GM21528 (cell line): ENCODE measurements at regions not wholly inside any gene's neighbourhood (a gene's known extent, or its start where the extent isn't known, plus 50 kb on each side); places are given as distances from the start of the nearest gene placed in this dataset.

Source experiments
- ATAC-seq: cut with Tn5 transposase; IDR thresholded peaks from one replicate; pipeline ENCODE4 v1.9.1; 2021; ENCODE audit warnings: mild to moderate bottlenecking, moderate library complexity; ENCODE audit not compliant: unreplicated experiment, low FRiP score

DNA sequence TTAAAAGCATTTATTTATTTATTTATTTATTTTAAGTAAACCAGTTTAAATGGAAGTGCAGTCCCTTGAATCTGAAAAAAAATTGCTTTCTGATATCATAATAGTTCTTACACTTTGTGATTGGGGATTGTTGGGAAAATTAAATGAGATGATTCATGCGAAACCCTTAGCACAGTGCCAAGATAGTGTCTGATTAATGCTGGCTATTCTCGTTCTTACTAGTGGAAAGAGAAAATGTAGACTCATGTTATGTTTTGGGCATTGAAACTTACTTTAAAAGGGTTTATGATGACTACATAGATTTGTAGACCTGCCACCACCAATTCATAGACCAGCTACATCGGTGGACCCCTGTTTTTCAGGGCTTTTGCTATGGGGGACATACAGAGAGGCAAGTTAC lies 229.2 kb upstream of the ZFP64 start:
- no peak for ATAC-seq

DNA sequence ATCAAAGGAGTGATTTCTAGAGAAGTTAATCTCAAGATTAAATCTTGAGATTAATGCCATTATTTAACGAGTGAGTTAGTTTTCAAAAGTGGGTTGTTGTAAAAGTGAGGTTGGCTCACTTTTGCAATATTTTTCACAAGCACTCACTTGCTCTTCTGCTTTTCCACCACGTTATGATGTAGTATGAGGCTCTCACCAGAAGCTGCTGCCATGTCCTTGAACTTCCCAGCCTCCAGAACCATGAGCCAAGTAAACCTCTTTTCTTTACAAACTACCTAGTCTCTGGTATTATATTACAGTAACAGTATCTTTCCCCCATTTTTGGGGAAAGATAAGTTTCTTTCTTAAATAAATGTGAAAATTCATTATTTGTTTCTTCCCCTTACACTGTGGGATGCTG lies 227.6 kb upstream of the ZFP64 start:
- no peak for ATAC-seq

DNA sequence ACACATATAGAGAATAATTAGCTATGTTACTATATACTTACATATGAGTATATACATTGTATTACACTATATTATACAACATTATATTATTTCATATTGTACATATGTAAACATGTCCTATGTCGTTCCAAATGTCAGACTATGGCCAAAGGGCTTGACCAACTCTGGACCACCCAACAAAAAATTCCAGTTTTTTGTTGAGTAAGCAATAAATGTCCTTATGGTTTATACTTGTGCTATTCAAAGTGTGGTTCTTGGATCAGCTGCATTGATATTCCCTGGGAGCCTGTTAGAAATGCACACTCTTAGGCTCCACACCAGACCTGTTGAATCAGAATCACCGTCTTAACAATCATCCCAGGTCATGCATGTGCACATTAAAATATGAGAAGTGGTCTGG lies 225.4 kb upstream of the ZFP64 start:
- no peak for ATAC-seq

DNA sequence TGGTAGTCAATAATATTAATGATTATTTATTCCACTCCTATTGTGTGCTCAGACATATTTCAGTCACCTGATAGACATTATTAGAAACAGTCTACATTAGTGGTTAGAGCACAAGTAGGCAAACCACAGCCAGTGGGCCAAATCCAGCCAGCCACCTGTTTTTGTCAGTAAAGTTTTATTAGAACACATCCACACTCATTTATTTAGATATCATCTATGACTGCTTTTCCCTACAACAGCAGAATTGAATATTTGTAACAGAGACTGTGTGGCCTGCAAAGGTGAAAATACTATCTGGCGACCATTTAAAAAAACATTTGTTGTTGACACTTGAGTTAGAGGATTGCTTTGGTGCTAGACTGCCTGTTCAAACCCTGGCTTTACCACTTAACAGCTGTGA lies 220.0 kb upstream of the ZFP64 start:
- no peak for ATAC-seq

DNA sequence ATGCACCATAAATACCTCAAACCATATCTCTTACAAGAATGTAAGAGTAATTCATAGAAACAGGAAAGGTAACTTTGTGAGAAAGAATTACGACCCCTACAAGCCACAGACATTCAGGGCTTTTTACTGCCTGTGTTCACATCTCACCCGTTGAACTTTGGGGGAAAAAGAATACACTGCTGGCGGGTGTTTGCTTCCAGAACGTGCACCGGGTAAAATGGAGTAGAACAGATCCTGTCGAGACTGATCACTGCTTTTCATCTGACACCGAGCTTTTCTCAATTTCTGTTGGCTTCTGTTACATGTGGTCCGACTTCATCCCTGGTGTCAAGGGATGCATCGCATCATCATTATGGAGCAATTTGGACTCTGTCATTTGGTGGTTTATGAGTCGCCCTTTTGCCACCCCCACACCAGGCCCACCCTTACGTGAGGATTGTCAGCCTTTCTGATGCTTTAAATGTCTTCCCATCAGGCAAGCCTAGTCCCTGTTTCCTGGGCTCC lies 219.2 kb upstream of the ZFP64 start:
- ATAC-seq, result no peak

DNA sequence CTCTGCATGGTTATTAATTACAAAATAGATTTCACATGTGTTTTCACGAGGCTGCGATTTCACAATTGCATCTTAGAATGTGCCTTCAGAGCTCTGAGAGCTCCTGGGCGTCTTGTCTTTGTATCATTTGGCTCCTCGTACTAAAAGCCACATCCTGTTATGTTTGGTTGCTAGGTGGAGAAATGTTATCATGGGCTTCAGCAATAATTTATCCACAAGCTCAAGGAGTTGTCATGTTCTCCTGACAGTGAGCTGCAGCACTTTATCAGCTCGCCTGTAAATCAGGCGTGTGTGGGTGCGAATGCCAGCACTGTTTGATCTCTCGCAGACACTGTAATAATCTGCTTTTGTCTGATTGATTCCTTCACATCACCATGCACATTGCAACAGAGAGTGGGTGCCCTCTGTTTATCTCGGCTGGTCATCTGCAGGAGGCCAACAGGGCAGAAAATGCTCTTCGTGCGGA lies 218.6 kb upstream of the ZFP64 start:
- no peak for ATAC-seq

DNA sequence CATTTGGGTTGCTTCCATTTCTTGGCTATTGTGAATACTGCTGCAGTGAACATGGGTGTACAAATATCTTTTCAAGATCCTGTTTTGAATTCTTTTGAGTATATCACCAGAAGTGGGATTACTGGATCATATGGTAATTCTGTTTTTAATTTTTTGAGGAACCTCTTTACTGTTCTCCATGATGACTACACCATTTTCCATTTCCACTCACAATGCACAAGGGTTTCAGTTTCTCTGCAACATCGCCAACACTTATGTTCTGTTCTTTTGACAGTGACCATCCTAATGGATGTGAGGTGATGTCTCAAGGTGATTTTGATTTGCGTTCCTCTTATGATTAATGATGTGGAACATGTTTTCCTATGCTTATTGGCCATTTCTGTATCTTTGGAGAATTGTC lies 214.4 kb upstream of the ZFP64 start:
- no peak for ATAC-seq

DNA sequence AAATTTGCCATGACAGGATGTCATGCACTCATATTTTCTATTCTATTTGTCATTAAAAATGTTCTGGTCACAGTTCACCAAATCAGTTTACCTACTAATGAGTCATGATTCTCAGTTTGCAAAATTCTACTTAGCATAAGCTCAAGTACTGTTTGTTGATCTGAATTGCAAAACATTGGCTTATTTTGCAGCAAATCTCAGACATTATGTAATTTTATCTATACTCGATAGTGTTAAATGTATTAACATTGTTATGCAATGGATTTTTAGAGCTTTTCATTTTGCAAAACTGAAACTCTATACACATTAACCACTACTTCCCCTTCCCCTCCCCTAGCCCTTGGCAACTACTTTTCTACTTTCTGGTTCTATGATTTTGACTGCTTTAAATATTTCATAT lies 213.8 kb upstream of the ZFP64 start:
- peak; percentile 79 for ATAC-seq

DNA sequence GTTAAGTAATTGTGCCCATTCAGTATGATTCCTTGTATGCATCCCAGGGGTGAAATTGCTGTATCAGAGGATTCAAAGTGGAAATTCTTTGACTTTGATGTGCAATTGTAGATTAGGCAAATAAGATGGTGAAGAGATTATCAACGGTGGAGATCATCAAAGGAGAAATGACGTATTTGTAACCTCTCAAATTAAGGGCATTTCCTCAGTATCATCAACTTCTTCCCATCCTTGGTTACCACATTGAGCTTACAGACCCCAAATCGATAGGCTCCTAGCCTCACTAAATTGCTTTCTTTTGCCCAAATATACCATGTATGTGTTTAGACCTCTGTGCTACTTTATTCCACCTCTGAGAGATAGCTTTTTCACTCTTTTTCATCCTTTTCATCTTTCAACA lies 213.1 kb upstream of the ZFP64 start:
- no peak for ATAC-seq

DNA sequence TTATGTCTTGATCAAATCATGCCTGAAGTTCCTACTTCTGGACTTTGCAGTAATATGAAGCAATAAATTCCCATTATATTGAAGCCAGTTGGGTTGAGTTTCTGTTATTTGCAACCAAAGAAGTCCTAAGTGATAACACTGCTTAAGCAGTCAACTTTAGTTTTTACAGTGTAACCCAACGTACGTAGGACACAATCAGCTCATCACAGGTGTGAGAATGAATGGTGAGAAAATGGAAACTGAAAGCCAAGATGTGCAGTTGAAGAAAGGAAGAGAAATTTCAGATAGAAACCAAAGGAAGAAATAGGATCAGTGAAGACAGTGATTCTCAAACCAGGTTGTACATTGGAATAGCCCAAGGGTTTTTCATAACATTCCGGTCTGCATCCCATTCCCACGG lies 211.4 kb upstream of the ZFP64 start:
- no peak for ATAC-seq

DNA sequence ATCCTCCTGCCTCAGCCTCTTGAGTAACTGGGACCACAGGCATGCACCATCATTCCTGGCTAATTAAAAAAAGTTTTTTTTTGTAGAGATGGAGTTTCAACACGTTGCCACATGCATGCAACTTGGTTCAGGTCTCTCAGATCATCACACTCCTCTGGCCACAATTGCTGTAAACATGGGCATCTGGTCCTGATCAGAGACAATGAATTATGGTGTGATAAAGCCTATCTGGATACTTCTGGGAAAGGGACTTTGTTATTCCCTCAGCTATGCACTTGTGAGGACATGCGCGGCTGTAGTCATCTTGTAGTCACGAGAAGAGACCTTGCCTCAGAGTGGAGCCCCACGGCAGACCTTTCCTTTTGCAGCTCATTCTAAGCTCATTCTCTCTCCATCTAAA lies 210.9 kb upstream of the ZFP64 start:
- ATAC-seq, result no peak

DNA sequence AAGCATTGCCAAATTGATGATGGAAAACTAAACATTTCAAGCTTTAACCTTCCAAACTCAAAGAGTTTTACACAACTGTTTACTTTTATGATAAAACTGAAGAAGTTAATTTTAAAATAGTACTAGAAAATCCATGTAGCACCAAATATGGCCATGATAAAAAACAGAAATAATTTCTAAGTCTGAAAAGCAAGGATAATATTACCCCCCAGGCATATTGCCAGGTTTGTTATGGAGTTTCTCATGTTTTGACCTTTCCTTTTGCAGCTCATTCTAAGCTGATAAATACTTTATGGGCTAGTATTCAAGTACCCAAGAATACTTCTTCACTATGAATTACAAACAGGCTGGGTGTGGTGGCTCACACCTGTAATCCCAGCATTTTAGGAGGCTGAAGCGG lies 209.9 kb upstream of the ZFP64 start:
- no peak for ATAC-seq

DNA sequence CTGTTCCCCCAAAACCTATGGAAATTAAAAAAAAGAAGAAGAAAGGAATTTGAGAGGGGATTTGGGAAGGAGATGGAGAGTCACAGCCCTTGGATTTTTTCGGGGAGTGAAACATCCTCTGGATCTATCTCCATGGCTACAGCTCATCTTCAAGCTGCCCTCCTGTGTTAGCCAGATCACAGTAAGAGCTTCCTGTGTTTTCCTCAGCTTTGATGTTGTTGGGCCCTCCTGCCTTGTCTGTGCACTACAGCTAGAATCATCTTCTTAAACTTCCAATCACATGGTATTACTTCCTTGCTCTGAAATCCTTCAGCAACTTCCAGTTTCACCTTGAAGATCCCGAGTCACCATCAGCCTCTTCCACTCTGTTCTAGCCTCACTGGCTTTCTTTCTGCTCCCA lies 207.8 kb upstream of the ZFP64 start:
- ATAC-seq, result no peak

DNA sequence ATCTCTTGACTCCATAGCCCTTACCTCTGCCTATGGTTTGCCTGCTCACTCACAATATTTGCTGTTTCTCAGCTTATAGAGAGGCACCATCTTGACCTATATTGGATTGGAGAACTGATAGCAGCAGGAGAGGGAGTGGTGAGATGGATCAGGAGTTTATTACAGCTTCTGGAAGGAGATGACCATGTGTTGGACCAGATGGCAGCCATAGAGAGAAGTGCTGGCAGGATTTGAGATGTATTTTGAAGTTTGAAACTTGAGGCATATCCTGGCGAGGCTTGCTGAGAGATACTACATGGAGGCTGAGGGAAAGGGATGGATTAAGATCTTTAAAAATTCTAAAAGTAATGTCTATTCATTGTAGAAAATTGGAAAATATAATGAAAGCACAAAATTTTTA lies 198.0 kb upstream of the ZFP64 start:
- no peak for ATAC-seq

DNA sequence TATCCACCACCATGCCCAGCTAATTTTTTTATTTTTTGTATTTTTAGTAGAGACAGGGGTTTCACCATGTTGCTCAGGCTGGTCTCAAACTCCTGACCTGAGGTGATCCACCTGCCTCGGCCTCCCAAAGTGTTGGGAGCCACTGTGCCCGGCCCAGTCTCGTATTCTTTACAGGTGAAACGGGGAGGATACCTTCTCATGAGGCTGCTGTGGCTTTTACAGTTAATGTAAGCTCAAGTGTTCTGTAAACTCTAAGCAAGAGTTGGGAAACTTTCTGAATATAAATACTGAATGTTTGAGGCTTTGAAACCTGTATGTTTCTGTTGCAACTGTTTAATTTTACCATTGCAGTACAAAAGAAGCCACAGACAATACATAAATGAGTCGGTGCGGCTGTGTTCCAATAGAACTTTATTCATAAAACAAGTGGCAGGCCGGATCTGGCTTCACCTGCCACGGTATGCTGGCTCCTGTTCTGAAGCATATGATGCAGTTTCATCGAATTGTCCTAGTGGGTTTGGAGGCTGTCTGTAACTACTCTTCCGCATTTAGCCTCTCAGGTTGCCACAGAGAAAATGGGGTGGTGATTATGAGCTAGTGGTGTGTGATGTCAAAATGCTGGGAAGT lies 192.5 kb upstream of the ZFP64 start:
- ATAC-seq, result no peak

DNA sequence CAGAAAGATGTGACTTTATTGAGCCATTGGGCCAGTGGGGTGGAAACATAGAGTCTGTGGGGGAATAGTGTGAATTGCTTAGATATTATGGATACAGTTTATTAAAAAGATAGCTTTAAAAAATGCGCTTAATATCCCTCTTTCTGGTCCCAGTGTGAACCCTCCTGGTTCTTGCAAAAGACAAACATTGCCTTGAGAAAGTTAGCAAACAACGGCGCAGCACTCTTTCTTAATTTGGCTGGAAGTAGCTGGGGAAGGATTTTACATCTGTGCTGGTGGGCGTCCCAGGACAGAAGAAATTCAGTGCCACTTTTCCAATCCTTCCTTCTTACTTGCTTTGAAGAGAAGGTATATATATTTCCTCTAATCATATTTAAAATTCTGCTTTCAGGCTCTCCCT lies 191.4 kb upstream of the ZFP64 start:
- no peak for ATAC-seq

DNA sequence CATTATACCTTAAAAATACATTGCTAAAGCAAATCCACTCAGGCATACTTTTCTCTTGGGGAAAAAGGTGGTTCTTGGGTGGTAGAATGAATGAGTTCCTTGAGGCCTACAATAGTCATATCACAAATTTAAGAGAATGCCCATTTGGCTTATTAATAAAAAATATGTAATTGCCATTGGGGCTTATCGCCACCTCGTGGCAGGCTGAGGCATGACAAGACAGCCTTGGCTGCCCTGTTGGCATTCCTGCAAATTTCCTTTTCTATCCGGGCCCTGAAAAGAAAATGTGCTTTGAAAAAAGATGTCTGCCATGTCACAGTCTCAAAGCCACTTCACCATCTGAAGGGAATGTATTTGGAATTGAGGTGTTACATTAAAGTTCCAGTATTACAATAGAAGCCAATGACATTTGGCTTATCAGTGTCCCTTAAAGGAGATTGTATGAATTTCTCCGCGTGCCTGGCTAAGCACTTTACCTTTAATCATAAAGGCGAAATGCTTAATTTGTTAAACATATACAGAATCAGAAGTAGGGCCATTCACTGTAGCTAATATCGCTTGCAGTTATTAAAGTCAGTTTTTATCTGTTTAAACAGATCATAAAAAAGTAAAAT lies 188.3 kb upstream of the ZFP64 start:
- no peak for ATAC-seq

DNA sequence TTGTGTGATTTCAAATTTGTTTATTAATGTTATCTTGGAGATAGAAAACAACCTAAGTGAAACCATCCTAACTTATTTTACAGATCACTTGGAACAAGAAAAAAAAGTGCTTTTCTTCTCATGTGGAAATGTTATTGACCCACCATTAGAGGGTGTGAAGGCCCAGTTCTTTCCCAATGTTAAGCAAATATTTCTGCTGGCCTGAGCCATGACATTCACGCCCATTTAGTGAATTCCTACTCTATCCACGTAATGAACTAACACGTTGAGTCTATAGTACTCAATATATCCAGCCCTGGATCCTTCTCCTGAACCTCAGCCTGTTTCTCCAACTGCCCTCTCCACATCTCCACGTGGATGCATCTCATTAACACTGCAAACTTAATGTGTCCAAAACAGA lies 180.6 kb upstream of the ZFP64 start:
- no peak for ATAC-seq

DNA sequence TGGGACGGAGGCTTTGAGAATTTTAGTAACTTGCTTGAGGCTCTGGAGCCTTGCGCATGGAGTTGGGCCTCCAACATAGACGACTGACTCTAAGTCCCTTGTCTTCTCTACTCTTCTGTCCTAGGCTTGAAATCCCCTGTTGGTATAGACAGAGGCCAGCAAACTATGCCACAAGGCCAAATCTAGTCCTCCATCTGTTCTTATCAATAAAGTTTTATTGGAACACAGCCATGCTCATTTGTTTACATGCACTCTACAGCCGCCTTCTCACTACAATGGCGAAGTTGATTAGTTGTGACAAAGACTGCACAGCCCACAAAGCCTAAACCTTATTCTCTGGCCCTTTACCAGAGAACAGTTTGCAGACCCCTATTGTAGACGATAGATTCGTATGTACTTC lies 174.1 kb upstream of the ZFP64 start:
- ATAC-seq, result no peak

DNA sequence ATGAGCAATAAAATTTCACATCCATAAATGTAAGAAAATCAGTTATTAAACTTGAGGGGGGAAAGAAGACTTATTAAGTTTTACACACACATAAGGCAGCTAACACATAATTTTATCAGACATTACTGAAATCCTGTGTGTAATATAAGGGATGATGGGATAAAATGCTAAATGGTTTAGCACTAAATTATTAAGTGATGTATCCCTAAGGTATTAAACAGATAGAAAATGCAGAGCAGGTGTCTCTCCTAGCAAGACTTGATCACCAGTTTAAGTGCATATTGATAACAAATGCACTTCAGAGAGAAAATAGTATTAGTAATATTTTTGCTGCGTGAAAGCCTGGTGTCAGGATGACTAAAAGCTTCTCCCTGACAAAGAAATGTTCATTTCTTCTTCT lies 172.8 kb upstream of the ZFP64 start:
- no peak for ATAC-seq

DNA sequence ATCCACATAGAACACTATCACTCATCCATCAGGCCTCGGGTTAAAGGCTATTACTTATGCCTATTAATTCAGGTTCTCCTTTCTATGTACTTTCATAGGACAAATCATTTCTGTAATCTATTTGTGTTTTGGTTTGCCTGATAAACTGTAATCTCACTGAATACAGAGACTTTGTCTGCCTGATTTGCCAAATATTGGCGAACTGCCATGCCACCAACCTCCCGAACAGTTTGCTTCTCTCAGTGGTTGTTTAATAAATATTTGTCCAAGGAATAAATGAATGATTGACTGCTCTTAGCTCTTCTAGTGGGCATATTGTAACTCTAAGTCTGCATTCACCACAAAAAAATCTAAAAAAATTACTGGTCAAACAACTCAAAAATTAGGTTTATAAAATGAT lies 170.1 kb upstream of the ZFP64 start:
- ATAC-seq, result no peak

DNA sequence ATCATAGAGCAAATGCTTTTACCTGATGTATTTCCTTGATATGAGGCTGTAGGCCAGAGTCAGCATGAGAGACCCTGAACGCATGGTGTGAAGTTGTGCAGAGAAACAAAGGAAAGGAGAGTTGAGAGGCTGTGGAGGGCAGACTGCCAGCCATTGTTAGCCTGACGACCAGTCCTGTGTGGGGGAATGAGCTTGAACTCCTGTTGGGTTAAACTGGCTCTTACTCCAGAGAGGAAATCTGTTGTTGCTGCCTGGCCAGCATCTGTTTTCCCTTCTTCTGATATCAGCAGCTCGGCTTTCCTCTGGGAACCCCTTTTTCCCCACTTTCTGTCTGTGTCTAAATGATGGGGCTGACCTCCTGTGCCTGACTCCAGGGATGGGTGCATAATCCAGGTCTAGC lies 158.2 kb upstream of the ZFP64 start:
- no peak for ATAC-seq

DNA sequence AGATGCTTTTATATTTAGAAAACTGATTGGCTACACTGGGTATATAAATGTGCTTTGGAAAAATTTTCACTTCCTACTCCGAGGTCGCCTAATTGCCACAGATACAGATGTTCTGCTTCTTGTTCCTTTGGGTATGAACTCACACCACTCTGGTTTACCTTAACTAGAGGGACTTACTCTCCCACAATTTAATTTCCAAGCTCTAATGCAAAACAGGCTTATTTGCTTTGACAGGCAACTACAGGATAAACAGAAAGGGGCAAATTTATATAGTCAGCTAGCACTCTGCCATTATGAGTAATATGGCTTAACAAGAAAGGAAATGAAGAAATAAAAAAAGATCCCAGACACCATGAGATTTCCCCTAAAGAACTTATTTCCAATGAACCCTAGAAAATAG lies 156.9 kb upstream of the ZFP64 start:
- ATAC-seq, result no peak
